T-cell (primary cell): ENCODE measurements at regions not wholly inside any gene's neighbourhood (a gene's known extent, or its start where the extent isn't known, plus 50 kb on each side); places are given as distances from the start of the nearest gene placed in this dataset.

Source experiments
- ATAC-seq, 4 experiments: fragments of 200-7000 bp in 3 of 4; fragments of 150-1000 bp in 1 of 4; cut with Tn5 transposase; replicated peaks in 1 of 4; 1 replicate in 3 of 4; 2 replicates in 1 of 4; pipeline ENCODE4 v1.10.0; 2021; ENCODE audit warnings: moderate library complexity in 3 of 4, mild to moderate bottlenecking in 2 of 4, moderate number of reproducible peaks in 1 of 4
- CTCF ChIA-PET, 2 donors: fragments of 300-600 bp; sonication (Branson Sonifier 250); formaldehyde crosslinking; loops; one replicate each; lab custom pipeline; 2022; ENCODE audit warnings: antibody characterized with exemption in 2 of 2; lab: Charles Lee
- POLR2A ChIA-PET, 2 donors: fragments of 300-600 bp; sonication (Branson Sonifier 250); formaldehyde crosslinking; loops; one replicate each; lab custom pipeline; 2022; ENCODE audit warnings: antibody characterized with exemption in 2 of 2; lab: Charles Lee
- DNase-seq, 35 experiments: peaks; one replicate each; pipeline versions ENCODE4 v3.0.0 to v3.0.0-alpha.2; 2013 to 2023
- H3K27ac ChIP-seq: one replicate; pipeline ENCODE4 v1.5.1; 2013; ENCODE audit warnings: low read length
- H3K27me3 ChIP-seq, 2 experiments: replicated peaks in 1 of 2; 1 replicate in 1 of 2; 2 replicates in 1 of 2; pipeline versions ENCODE4 v1.6.1 to v1.7.0; 2013; ENCODE audit warnings: low read length in 1 of 2, mixed read lengths in 1 of 2; ENCODE audit not compliant: control insufficient read depth in 2 of 2, insufficient read depth in 2 of 2; ENCODE audit errors: extremely low read depth in 1 of 2
- H3K36me3 ChIP-seq, 2 donors: 1 replicate in 1 of 2; 2 replicates in 1 of 2; pipeline versions ENCODE4 v1.6.1 to v1.7.0; 2013; ENCODE audit warnings: low read length in 1 of 2; ENCODE audit not compliant: control insufficient read depth in 2 of 2, insufficient read depth in 1 of 2; ENCODE audit errors: extremely low read depth in 1 of 2
- H3K4me1 ChIP-seq, 2 experiments: 1 replicate in 1 of 2; 2 replicates in 1 of 2; pipeline versions ENCODE4 v1.6.1 to v1.7.0; 2013; ENCODE audit warnings: low read length in 2 of 2, mixed read lengths in 1 of 2; ENCODE audit not compliant: insufficient read depth in 2 of 2, control insufficient read depth in 1 of 2; ENCODE audit errors: extremely low read depth in 1 of 2
- H3K4me3 ChIP-seq, 2 donors: 1 replicate in 1 of 2; 2 replicates in 1 of 2; pipeline versions ENCODE4 v1.5.1 to v1.7.0; 2013; ENCODE audit warnings: mild to moderate bottlenecking in 2 of 2, low read length in 1 of 2, moderate library complexity in 1 of 2; ENCODE audit not compliant: control insufficient read depth in 1 of 2; ENCODE audit errors: extremely low read depth in 1 of 2
- H3K9me3 ChIP-seq: 2 replicates; pipeline ENCODE4 v1.7.0; 2013
- H3K27ac Mint-ChIP-seq, 2 donors: one replicate each; pipeline ENCODE4 v1.8.0; 2020 to 2021; ENCODE audit warnings: mild to moderate bottlenecking in 2 of 2, mixed read lengths in 2 of 2
- H3K27me3 Mint-ChIP-seq, 2 donors: one replicate each; pipeline ENCODE4 v1.8.0; 2021 to 2022; ENCODE audit warnings: mixed read lengths in 2 of 2
- H3K36me3 Mint-ChIP-seq: one replicate; pipeline ENCODE4 v1.8.0; 2021; ENCODE audit warnings: mixed read lengths
- H3K4me1 Mint-ChIP-seq, 3 donors: one replicate each; pipeline ENCODE4 v1.8.0; 2020 to 2022; ENCODE audit warnings: mixed read lengths in 3 of 3, mild to moderate bottlenecking in 1 of 3
- H3K4me3 Mint-ChIP-seq, 3 donors: one replicate each; pipeline ENCODE4 v1.8.0; 2020 to 2022; ENCODE audit warnings: mild to moderate bottlenecking in 3 of 3, mixed read lengths in 3 of 3, moderate library complexity in 3 of 3
- H3K9me3 Mint-ChIP-seq, 3 donors: one replicate each; pipeline ENCODE4 v1.8.0; 2020 to 2022; ENCODE audit warnings: mixed read lengths in 3 of 3
- WGBS: methylation state at CpG from one replicate; pipeline ENCODE4 v1.1.5; 2013; ENCODE audit warnings: missing lambda C conversion rate; ENCODE audit not compliant: insufficient coverage; 5-methylcytosine and 5-hydroxymethylcytosine counted together

- Mint-ChIP-seq H3K4me3 (no peak overlapping the region), H3K4me1 (peaks cover 0 to 3% (median 0%) of the 10 kb centered on the region in 3 donors), H3K27me3 (no peaks in the 10 kb centered on the region), H3K9me3 (no peaks in the 10 kb centered on the region), H3K36me3 (no peaks in the 10 kb centered on the region), H3K27ac (no peak overlapping the region)
- CTCF ChIA-PET: no interaction called here
- Histone ChIP-seq H3K4me1 (no peaks in the 10 kb centered on the region), H3K36me3 (no peaks in the 10 kb centered on the region), H3K27ac (no peak overlapping the region), H3K9me3 (no peaks in the 10 kb centered on the region), H3K4me3 (no peak overlapping the region), H3K27me3 (no peaks in the 10 kb centered on the region)
- POLR2A ChIA-PET: no interaction called here
- ATAC-seq (no peak), DNase-seq (no peak)
- 90% methylated on average over 5 of the region's 5 CpGs for WGBS
These were observed 133.7 kb upstream of the TNS3 start for GRCh38 chr7:47715631-47716068.

GRCh38 chr7:47714669-47715607 lies 133.0 kb upstream of the TNS3 start:
- no peaks in the 10 kb centered on the region for H3K27me3 ChIP-seq
- no peaks in the 10 kb centered on the region for H3K9me3 ChIP-seq
- no peak overlapping the region for H3K4me3 ChIP-seq
- WGBS: 88% methylated on average over 1 of the region's 6 CpGs
- ChIA-PET CTCF (no interaction called here), POLR2A (no interaction called here)
- no peak for DNase-seq
- H3K36me3 ChIP-seq: no peaks in the 10 kb centered on the region
- no peak overlapping the region for H3K27ac ChIP-seq
- Mint-ChIP-seq H3K27ac (no peak overlapping the region), H3K27me3 (no peaks in the 10 kb centered on the region), H3K4me1 (no peaks in the 10 kb centered on the region), H3K9me3 (no peaks in the 10 kb centered on the region), H3K36me3 (no peaks in the 10 kb centered on the region), H3K4me3 (no peak overlapping the region)
- H3K4me1 ChIP-seq: no peaks in the 10 kb centered on the region
- ATAC-seq: no peak

GRCh38 chr7:47713595-47713994 lies 131.7 kb upstream of the TNS3 start:
- DNase-seq: no peak
- Histone ChIP-seq H3K36me3 (no peaks in the 10 kb centered on the region), H3K27me3 (peaks cover 0 to 6% of the 10 kb centered on the region in 2 experiments), H3K4me1 (no peaks in the 10 kb centered on the region), H3K27ac (no peak overlapping the region), H3K9me3 (no peaks in the 10 kb centered on the region), H3K4me3 (no peak overlapping the region)
- ChIA-PET CTCF (no interaction called here), POLR2A (no interaction called here)
- no peaks in the 10 kb centered on the region for H3K27me3 Mint-ChIP-seq
- ATAC-seq: no peak
- H3K4me3 Mint-ChIP-seq: no peak overlapping the region
- H3K27ac Mint-ChIP-seq: no peak overlapping the region
- H3K9me3 Mint-ChIP-seq: no peaks in the 10 kb centered on the region
- H3K36me3 Mint-ChIP-seq: no peaks in the 10 kb centered on the region
- 73% methylated on average over 4 of the region's 6 CpGs for WGBS
- no peaks in the 10 kb centered on the region for H3K4me1 Mint-ChIP-seq

- no peak overlapping the region for H3K27ac ChIP-seq
- no peaks in the 10 kb centered on the region for H3K4me1 Mint-ChIP-seq
- H3K27me3 Mint-ChIP-seq: no peaks in the 10 kb centered on the region
- no peak overlapping the region for H3K27ac Mint-ChIP-seq
- H3K9me3 Mint-ChIP-seq: no peaks in the 10 kb centered on the region
- H3K4me3 Mint-ChIP-seq: no peak overlapping the region
- no peaks in the 10 kb centered on the region for H3K36me3 Mint-ChIP-seq
- 100% methylated on average over 2 of the region's 11 CpGs for WGBS
- POLR2A ChIA-PET: no interaction called here
- no peaks in the 10 kb centered on the region for H3K9me3 ChIP-seq
- ATAC-seq (no peak), DNase-seq (no peak)
- H3K27me3 ChIP-seq: peaks cover 0 to 10% of the 10 kb centered on the region in 2 experiments
- H3K36me3 ChIP-seq: no peaks in the 10 kb centered on the region
- no peaks in the 10 kb centered on the region for H3K4me1 ChIP-seq
- CTCF ChIA-PET: interaction anchor here (0.6 kb wide), 2 partner anchors 315 to 335 kb away, joined by 3 to 4 read pairs; no protein-coding TSS in a partner anchor
- H3K4me3 ChIP-seq: no peak overlapping the region
These were observed 130.5 kb upstream of the TNS3 start for GRCh38 chr7:47712416-47712815.

GRCh38 chr7:47711776-47712175 lies 129.9 kb upstream of the TNS3 start:
- POLR2A ChIA-PET: no interaction called here

GRCh38 chr7:47710201-47710935 lies 128.5 kb upstream of the TNS3 start:
- Mint-ChIP-seq H3K9me3 (no peaks in the 10 kb centered on the region), H3K4me1 (no peaks in the 10 kb centered on the region)
- H3K4me1 ChIP-seq: no peaks in the 10 kb centered on the region

More at GRCh38 chr7:47711776-47712175, 129.9 kb upstream of the TNS3 start:
- no peak for ATAC-seq
- Mint-ChIP-seq H3K9me3 (no peaks in the 10 kb centered on the region), H3K27me3 (no peaks in the 10 kb centered on the region), H3K27ac (no peak overlapping the region), H3K36me3 (no peaks in the 10 kb centered on the region), H3K4me1 (no peaks in the 10 kb centered on the region), H3K4me3 (no peak overlapping the region)
- peaks cover 0 to 10% of the 10 kb centered on the region in 2 experiments for H3K27me3 ChIP-seq
- H3K9me3 ChIP-seq: no peaks in the 10 kb centered on the region
- WGBS: 89% methylated on average over 8 of the region's 12 CpGs
- no peaks in the 10 kb centered on the region for H3K36me3 ChIP-seq
- no peaks in the 10 kb centered on the region for H3K4me1 ChIP-seq
- DNase-seq: no peak
- CTCF ChIA-PET: interaction anchor here in 1 of 2 donors (0.6 kb wide), 1 partner anchor 926 kb away, joined by 6 read pairs; no protein-coding TSS in a partner anchor
- no peak overlapping the region for H3K4me3 ChIP-seq
- H3K27ac ChIP-seq: no peak overlapping the region

More at GRCh38 chr7:47710201-47710935, 128.5 kb upstream of the TNS3 start:
- peaks cover 0 to 10% of the 10 kb centered on the region in 2 experiments for H3K27me3 ChIP-seq
- 93% methylated on average over 15 of the region's 15 CpGs for WGBS
- H3K4me3 ChIP-seq: no peak overlapping the region
- no peaks in the 10 kb centered on the region for H3K36me3 ChIP-seq
- ATAC-seq: no peak
- no peak for DNase-seq
- no peaks in the 10 kb centered on the region for H3K27me3 Mint-ChIP-seq
- H3K9me3 ChIP-seq: no peaks in the 10 kb centered on the region
- ChIA-PET CTCF (no interaction called here), POLR2A (no interaction called here)
- H3K27ac Mint-ChIP-seq: no peak overlapping the region
- no peaks in the 10 kb centered on the region for H3K36me3 Mint-ChIP-seq
- no peak overlapping the region for H3K27ac ChIP-seq
- H3K4me3 Mint-ChIP-seq: no peak overlapping the region
